Right ventricle myocardium superior (tissue), 1 donor: ENCODE measurements at regions not wholly inside any gene's neighbourhood (a gene's known extent, or its start where the extent isn't known, plus 50 kb on each side); places are given as distances from the start of the nearest gene placed in this dataset.
"Not testable (repeated sequence)": the region's sequence is repeated elsewhere in the genome, so short reads cannot be mapped to it uniquely, and the experiment has no call there.

ENCODE experiments used
- ATAC-seq: fragments of 200-7000 bp; cut with Tn5 transposase; one replicate; pipeline ENCODE4 v1.9.1; 2020; ENCODE audit warnings: mild to moderate bottlenecking; ENCODE audit not compliant: poor library complexity
- DNase-seq: peaks from one replicate; pipeline ENCODE4 v3.0.0-alpha.2; 2020
- intact Hi-C: fragments of 100-400 bp; cut with DNase I; formaldehyde crosslinking; loops from one replicate; pipeline ENCODE4 v1.11.2; 2022
- donor health status: DM: no; HTN: yes; CAD: no; lungs with severe emphysema.

- intact Hi-C loops, result no loop called here
- DNase-seq, result no peak
- ATAC-seq, result no peak
Observed at GRCh38 chr3:132084982-132085381, 50.2 kb upstream of the CPNE4 start.

DNA sequence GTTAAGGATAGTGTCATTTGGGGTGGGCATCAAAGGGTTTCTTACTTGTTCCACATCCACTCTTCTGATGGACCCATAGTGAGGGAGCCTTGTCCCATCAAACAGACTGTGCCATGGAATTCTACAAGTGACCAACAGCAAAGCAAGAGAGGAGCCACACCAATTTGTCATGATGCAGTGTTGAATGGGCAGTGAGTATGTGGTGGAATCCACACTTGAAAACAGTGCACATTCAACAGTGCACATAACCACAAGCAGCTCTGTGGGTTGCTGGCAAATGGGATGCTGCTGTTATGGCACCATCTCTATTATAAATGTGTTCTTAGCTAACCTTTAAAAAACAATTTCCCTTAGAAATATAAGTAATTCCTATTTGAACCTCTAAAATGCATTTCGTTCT is 52.5 kb upstream of the CPNE4 start:
- DNase-seq (no peak), ATAC-seq (no peak)
- intact Hi-C loops, result no loop called here

- ATAC-seq (no peak), DNase-seq (no peak)
- intact Hi-C loops, result no loop called here
Observed at GRCh38 chr3:132088291-132088690, 53.5 kb upstream of the CPNE4 start.

DNA sequence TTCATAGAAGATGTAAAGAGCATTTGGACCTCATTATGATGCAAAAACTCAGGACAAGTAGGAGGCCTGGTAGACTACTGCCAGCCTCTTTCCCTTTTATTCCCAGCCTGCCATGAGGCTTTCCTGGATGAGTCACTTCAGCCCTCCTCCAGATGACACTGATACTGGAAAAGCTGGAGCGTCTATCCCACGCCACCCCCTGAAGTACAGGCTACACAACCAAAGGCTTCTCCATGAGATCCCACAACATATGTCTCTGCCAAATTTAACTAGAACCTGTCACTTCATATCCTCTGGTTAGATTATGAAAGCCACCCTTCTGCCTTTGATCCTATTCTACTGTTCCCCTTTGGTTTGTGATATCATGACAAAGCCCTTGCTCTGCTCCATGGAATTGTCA is 56.1 kb upstream of the CPNE4 start:
- ATAC-seq (no peak), DNase-seq (no peak)

DNA sequence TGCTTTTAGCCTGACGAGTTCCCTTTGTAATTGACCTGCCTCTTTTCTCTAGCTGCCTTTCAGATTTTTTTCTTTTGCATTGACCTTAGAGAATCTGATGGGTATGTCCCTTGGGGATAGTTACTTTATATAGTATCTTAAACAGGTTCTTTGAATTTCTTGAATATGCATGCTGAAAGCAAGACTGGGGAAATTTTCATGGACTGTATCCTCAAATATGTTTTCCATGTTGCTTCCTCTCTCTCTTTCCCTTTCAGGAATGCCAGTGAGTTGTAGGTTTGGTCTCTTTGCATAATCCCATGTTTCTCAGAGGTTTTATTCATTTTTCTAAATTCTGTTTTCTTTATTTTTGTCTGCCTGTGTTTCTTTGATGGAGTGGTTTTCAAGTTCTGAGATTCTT is 81.8 kb upstream of the CPNE4 start:
- intact Hi-C loops, result no loop called here
- DNase-seq, result no peak
- ATAC-seq, result no peak

More for the DNA sequence above, 56.1 kb upstream of the CPNE4 start:
- intact Hi-C loops, result no loop called here

DNA sequence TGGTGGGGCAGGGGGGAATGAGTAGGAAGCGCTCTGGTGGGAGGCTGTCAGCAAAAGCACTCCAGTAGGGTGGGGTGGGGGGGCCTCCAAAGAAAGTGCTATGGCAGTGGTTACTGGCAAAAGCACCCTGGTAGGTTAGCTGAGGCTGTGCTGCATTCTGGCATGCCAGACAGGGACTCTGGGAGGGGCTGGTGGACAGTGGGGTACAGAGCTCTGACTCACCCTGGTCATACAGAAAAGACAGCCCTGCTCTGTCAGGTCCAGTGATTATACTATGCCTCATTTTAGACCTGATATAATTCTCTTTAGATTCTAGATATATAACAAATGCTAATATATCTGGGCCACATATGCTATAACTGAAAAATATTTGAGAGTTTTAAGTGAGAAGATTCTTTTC is 82.8 kb upstream of the CPNE4 start:
- intact Hi-C loops, result no loop called here
- DNase-seq (no peak), ATAC-seq (no peak)

DNA sequence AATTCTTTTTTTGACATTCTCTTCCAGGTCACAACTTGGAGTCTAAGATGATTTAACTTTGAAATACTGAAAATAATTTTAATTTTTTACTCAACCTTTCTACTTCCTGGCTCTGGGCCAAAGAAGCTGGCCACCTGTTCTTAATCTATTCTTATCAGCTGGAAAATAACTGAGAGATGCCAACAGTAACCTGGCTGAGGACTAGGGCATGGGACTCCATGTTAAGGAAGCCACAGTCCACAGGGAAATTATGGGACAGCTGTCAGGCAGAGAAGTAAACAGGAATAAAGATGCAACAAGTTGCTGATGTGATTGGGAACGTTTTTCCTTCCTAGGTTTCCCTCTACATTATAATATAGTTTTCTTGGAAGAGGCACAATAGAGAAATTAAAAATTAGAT is 84.7 kb upstream of the CPNE4 start:
- ATAC-seq (no peak), DNase-seq (no peak)
- intact Hi-C loops, result no loop called here

DNA sequence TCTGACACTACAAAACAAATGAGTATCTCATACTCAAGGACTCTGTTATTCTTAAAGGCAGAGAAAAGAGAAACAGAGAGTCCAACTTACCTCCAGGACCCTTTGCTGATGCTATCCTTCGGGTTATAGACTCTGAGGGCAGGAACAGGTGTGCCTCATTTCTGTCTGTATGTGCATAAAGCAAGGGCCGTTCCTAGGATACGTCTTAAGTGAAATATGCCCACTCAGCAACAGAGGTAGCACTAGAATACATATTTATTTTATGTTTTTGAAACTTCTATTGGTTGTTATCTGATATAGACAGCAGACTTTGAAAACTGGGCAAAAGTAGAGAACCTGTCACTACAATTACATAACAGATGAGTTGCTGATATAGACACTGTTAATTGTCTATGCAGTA is 89.3 kb upstream of the CPNE4 start:
- DNase-seq (no peak), ATAC-seq (no peak)
- intact Hi-C loops, result no loop called here

DNA sequence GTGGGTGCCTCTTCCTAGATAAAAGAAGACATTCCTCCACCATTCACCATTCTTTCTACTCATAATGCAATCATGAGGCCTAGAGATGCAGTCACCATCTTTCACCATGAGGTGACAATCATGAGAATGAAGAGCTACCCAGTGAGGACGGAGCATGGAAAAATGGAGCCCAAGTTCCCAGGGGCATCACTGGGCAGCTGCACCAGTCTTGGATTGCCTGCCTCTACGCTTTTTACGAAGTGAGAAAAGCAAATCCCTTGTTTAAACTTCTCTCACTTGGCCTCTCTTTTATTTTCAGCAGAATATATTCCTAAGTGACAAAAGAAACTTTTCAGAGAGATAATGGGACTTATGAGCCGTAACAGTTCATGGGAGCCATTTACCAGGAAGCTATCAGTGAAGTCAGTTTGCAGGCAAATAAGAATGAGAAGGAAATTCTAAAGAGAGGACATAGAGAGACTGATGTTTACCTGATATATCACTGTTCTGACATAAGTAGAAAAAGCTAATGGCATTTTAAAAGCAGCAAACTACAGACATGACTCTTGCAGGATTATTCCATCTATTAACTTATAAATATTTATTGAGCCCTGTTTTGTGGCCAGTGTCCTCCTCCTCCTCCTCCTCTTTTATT is 90.0 kb upstream of the CPNE4 start:
- intact Hi-C loops, result no loop called here
- ATAC-seq (no peak), DNase-seq (no peak)

GRCh38 chr3:132134611-132135010 is 99.8 kb upstream of the CPNE4 start:
- intact Hi-C loops, result no loop called here
- DNase-seq, result no peak
- ATAC-seq, result no peak

DNA sequence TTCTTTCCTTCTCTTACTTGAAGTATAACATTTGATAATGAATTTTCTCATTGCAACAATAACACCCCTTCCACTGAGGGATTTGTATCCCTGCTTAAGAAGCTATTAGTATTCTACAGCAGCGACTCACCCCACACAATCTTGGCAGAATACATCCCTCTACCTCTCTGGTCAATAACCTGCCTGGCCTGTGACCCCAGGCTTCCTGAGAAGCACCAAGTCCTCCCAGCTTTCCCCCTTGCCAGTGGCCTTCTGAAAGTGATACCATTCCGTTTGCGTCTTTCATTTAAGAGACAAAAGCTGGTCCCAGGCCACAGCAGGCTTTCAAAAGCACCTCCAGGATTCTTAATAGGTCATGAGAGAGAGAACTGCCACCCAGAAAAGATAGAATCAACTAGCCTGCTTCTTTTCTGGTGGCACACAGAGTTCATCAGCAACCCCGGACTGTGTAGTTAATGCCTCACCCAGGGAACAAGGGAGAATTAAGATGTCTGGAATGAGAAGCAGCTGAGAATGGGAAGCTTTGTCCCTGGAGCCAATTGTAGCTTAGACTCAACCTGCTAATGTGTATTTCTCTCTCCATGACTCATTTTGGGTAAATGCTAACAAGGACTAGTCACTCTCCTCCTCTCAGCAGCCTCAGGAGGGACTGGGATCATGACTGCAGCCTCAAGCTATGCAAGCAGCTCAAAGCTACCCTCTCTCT is 101.0 kb upstream of the CPNE4 start:
- no peak for ATAC-seq
- intact Hi-C loops, result no loop called here
- no peak for DNase-seq

GRCh38 chr3:132136334-132136716 is 101.5 kb upstream of the CPNE4 start:
- ATAC-seq, result no peak
- intact Hi-C loops, result no loop called here
- DNase-seq, result no peak

DNA sequence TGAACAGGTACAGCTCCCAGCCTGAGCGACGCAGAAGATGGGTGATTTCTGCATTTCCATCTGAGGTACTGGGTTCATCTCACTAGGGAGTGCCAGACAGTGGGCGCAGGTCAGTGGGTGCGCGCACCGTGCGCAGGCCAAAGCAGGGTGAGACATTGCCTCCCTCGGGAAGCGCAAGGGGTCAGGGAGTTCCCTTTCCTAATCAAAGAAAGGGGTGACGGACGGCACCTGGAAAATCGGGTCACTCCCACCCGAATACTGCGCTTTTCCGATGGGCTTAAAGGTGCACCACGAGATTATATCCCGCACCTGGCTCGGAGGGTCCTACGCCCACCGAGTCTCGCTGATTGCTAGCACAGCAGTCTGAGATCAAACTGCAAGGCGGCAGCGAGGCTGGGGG is 102.1 kb upstream of the CPNE4 start:
- DNase-seq, intact Hi-C loops, ATAC-seq: not testable (repeated sequence)

DNA sequence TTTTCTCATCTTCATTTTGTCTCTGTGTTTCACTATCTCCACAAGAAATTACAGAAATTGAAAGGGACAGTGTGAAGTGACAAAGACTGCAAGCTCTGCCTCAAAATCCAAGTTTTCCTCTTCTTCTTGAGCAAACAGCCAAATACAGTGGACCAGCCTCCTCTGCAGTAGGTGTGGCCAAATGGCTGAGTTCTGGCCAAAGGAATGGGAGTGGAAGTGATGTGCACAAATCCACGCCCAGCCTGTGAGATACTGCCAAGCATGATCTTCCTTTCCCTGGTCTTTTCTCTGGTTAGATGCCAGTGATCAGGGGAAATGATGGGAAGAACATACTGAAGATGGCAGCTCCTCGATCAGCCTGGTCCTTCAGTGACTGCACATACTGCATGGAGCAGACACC is 111.0 kb upstream of the CPNE4 start:
- no peak for DNase-seq
- no peak for ATAC-seq
- intact Hi-C loops, result no loop called here

GRCh38 chr3:132154619-132155018 is 119.8 kb upstream of the CPNE4 start:
- no peak for DNase-seq
- intact Hi-C loops, result no loop called here
- no peak for ATAC-seq

DNA sequence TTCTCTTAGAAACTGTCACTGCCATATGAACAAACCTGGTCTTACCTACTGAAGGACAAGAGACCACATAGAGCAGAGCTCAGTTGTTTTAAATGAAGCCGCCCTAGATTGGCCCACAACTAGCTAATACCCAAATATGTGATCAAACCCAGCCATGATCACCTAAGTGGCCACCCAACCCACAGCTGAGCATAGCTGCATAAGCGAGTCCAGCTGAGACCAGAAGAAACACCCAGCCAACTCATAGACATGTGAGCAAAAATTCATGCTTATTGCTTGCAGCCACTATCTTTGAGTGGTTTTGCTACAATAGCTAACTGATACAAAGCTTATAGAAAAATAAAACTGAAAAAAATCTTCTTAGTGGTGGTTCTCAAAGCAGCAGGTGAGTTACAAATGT is 124.3 kb upstream of the CPNE4 start:
- no peak for DNase-seq
- no peak for ATAC-seq
- intact Hi-C loops, result no loop called here

GRCh38 chr3:132160198-132160597 is 125.4 kb upstream of the CPNE4 start:
- ATAC-seq (no peak), DNase-seq (no peak)
- intact Hi-C loops, result no loop called here

DNA sequence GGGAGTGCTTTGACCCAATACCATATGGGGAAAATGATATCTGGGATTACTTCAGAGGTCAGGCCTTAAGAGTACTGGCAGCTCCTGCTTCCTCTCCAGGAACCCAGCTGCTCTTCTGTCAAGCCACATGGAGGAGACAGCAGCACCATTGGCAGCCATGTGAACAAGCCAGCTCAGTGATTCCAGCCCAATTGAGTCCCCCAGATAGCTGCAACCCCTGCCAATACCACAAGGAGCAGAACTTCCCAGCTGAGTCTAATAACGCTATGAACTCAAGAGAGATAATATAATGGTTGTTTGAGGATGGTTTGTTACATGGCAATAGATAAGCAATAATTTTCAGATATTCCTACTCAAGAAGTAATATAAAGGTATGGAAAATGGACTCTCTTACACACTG is 126.8 kb upstream of the CPNE4 start:
- no peak for ATAC-seq
- intact Hi-C loops, result no loop called here

GRCh38 chr3:132164469-132165092 is 129.8 kb upstream of the CPNE4 start:
- ATAC-seq (no peak), DNase-seq (no peak)
- intact Hi-C loops, result no loop called here

More for the DNA sequence above, 126.8 kb upstream of the CPNE4 start:
- DNase-seq, result no peak

GRCh38 chr3:132167870-132168269 is 133.1 kb upstream of the CPNE4 start:
- DNase-seq (no peak), ATAC-seq (no peak)
- intact Hi-C loops, result no loop called here
